Body of pancreas (tissue), 4 donors: ENCODE measurements at regions not wholly inside any gene's neighbourhood (a gene's known extent, or its start where the extent isn't known, plus 50 kb on each side); places are given as distances from the start of the nearest gene placed in this dataset.

Experiments
- ATAC-seq: fragments of 150-250 bp; one replicate; pipeline ENCODE4 v1.9.1; 2016
- DNase-seq, 4 donors: peaks; one replicate each; pipeline ENCODE4 v3.0.0-alpha.2; 2019
- H3K27ac ChIP-seq, 4 donors: fragments of 200-600 bp; sonication (generic); 1 replicate in 3 of 4; 2 replicates in 1 of 4; pipeline versions ENCODE4 v1.5.1 to v1.6.1; 2016 to 2019; ENCODE audit warnings: mild to moderate bottlenecking in 1 of 4, mixed read lengths in 1 of 4, moderate library complexity in 1 of 4
- H3K27me3 ChIP-seq, 2 donors: fragments of 200-600 bp; sonication (generic); one replicate each; pipeline ENCODE4 v1.6.0; 2016; ENCODE audit warnings: mild to moderate bottlenecking in 1 of 2
- H3K36me3 ChIP-seq, 2 donors: fragments of 200-600 bp; sonication (generic); replicated peaks in 1 of 2; 2 replicates each; pipeline ENCODE4 v1.5.1; 2016; ENCODE audit warnings: low read depth in 2 of 2; ENCODE audit not compliant: insufficient read depth in 1 of 2
- H3K4me1 ChIP-seq: fragments of 200-600 bp; sonication (generic); one replicate; pipeline ENCODE4 v1.6.0; 2016
- H3K4me3 ChIP-seq, 2 donors: fragments of 200-600 bp; sonication (generic); 1 replicate in 1 of 2; 2 replicates in 1 of 2; pipeline ENCODE4 v1.5.1; 2016 to 2019
- H3K9me3 ChIP-seq, 3 donors: fragments of 200-600 bp; sonication (generic); 1 replicate in 2 of 3; 2 replicates in 1 of 3; pipeline ENCODE4 v1.5.1; 2016
- CTCF ChIP-seq, 7 experiments: fragments of 450-650 bp in 4 of 7; fragments of 200-600 bp in 3 of 7; sonication (generic) in 3 of 7; IDR thresholded peaks; one replicate each; pipeline ENCODE4 v1.5.1; 2016 to 2019; ENCODE audit warnings: antibody characterized with exemption in 7 of 7
- POLR2A ChIP-seq, 3 donors: fragments of 450-650 bp; IDR thresholded peaks; one replicate each; pipeline ENCODE4 v1.6.1; 2016; ENCODE audit warnings: antibody characterized with exemption in 3 of 3, mild to moderate bottlenecking in 2 of 3
- WGBS, 2 donors: methylation state at CpG; one replicate each; pipeline ENCODE4 v1.1.5; 2017; 5-methylcytosine and 5-hydroxymethylcytosine counted together
- intact Hi-C: fragments of 100-400 bp; cut with DNase I; formaldehyde crosslinking; loops from one replicate; pipeline ENCODE4 v1.15.1; 2023

- DNase-seq, result no peak
- no peak for ATAC-seq
- Histone ChIP-seq H3K4me3 (no peak overlapping the region), H3K27ac (no peak overlapping the region), H3K9me3 (no peaks in the 10 kb centered on the region), H3K27me3 (no peaks in the 10 kb centered on the region), H3K36me3 (no peaks in the 10 kb centered on the region), H3K4me1 (no peaks in the 10 kb centered on the region)
- intact Hi-C loops, result no loop called here
- TF ChIP-seq CTCF (IDR thresholded peaks at IDR 0.05) (no peak), POLR2A (IDR thresholded peaks at IDR 0.05) (no peak)
- WGBS, 2 donors, result 70 to 72% methylated on average over 3 of the region's 3 CpGs
These were observed 490.7 kb upstream of the BTBD3 start for GRCh38 chr20:11426948-11427347.

GRCh38 chr20:11429168-11429567, 488.5 kb upstream of the BTBD3 start:
- Histone ChIP-seq H3K27me3 (no peaks in the 10 kb centered on the region), H3K4me3 (no peak overlapping the region), H3K4me1 (no peaks in the 10 kb centered on the region), H3K27ac (no peak overlapping the region), H3K9me3 (no peaks in the 10 kb centered on the region), H3K36me3 (no peaks in the 10 kb centered on the region)
- no peak for DNase-seq
- no peak for TF ChIP-seq CTCF (IDR thresholded peaks at IDR 0.05)
- no peak for TF ChIP-seq POLR2A (IDR thresholded peaks at IDR 0.05)
- WGBS, 2 donors, result 55 to 62% methylated on average over 2 of the region's 2 CpGs
- intact Hi-C loops, result no loop called here
- no peak for ATAC-seq

- H3K36me3 ChIP-seq, result no peaks in the 10 kb centered on the region
- no peak overlapping the region for H3K4me3 ChIP-seq
- no peaks in the 10 kb centered on the region for H3K9me3 ChIP-seq
- no peaks in the 10 kb centered on the region for H3K4me1 ChIP-seq
- H3K27ac ChIP-seq, result no peak overlapping the region
- no peak for ATAC-seq
- H3K27me3 ChIP-seq, result no peaks in the 10 kb centered on the region
- WGBS, 2 donors, result 63 to 73% methylated on average over 5 of the region's 5 CpGs
- intact Hi-C loops, result no loop called here
- DNase-seq, result no peak
- TF ChIP-seq POLR2A (IDR thresholded peaks at IDR 0.05) (no peak), CTCF (IDR thresholded peaks at IDR 0.05) (no peak)
These were observed 487.7 kb upstream of the BTBD3 start for GRCh38 chr20:11429889-11430519.

- H3K27ac ChIP-seq, result no peak overlapping the region
- ATAC-seq (no peak), DNase-seq (no peak)
- peaks cover 0 to 2% (median 0%) of the 10 kb centered on the region in 3 donors for H3K9me3 ChIP-seq
- WGBS, 2 donors, result 64 to 67% methylated on average over 3 of the region's 3 CpGs
- no peaks in the 10 kb centered on the region for H3K27me3 ChIP-seq
- TF ChIP-seq POLR2A (IDR thresholded peaks at IDR 0.05), result no peak
- TF ChIP-seq CTCF (IDR thresholded peaks at IDR 0.05), result no peak
- no peak overlapping the region for H3K4me3 ChIP-seq
- intact Hi-C loops, result no loop called here
- H3K4me1 ChIP-seq, result no peaks in the 10 kb centered on the region
- no peaks in the 10 kb centered on the region for H3K36me3 ChIP-seq
These were observed 487.0 kb upstream of the BTBD3 start for GRCh38 chr20:11430652-11431051.

GRCh38 chr20:11431621-11432020, 486.1 kb upstream of the BTBD3 start:
- H3K9me3 ChIP-seq, result peaks cover 0 to 7% (median 0%) of the 10 kb centered on the region in 3 donors
- no peaks in the 10 kb centered on the region for H3K36me3 ChIP-seq
- no peak for DNase-seq
- no peak overlapping the region for H3K27ac ChIP-seq
- TF ChIP-seq CTCF (IDR thresholded peaks at IDR 0.05), result no peak
- no peak for TF ChIP-seq POLR2A (IDR thresholded peaks at IDR 0.05)
- H3K4me3 ChIP-seq, result no peak overlapping the region
- no peak for ATAC-seq
- intact Hi-C loops, result no loop called here
- 66 to 67% methylated on average over 1 of the region's 1 CpG for WGBS, 2 donors
- H3K4me1 ChIP-seq, result no peaks in the 10 kb centered on the region
- no peaks in the 10 kb centered on the region for H3K27me3 ChIP-seq
